Activated CD4-positive, alpha-beta T cell treated with anti-CD3 and anti-CD28 coated beads for 36 hours (primary cell): ENCODE measurements at regions not wholly inside any gene's neighbourhood (a gene's known extent, or its start where the extent isn't known, plus 50 kb on each side); places are given as distances from the start of the nearest gene placed in this dataset.
"Not testable (repeated sequence)": the region's sequence is repeated elsewhere in the genome, so short reads cannot be mapped to it uniquely, and the experiment has no call there.

Experiments used
- ATAC-seq: fragments of 200-7000 bp; cut with Tn5 transposase; one replicate; pipeline ENCODE4 v1.10.0; 2021; ENCODE audit warnings: mild to moderate bottlenecking, moderate library complexity
- CTCF ChIA-PET: fragments of 350-600 bp; sonication (Branson Sonifier 250); formaldehyde crosslinking; loops from one replicate; lab custom pipeline; 2021; ENCODE audit warnings: antibody characterized with exemption; lab: Charles Lee
- POLR2A ChIA-PET: fragments of 350-600 bp; sonication (Branson Sonifier 250); formaldehyde crosslinking; loops from one replicate; lab custom pipeline; 2021; ENCODE audit warnings: antibody characterized with exemption, inconsistent platforms; lab: Charles Lee
- DNase-seq: peaks from one replicate; pipeline ENCODE4 v3.0.0-alpha.2; 2020
- H3K27ac Mint-ChIP-seq: one replicate; pipeline ENCODE4 v1.8.0; 2021; ENCODE audit warnings: mixed read lengths
- H3K27me3 Mint-ChIP-seq: one replicate; pipeline ENCODE4 v1.8.0; 2021; ENCODE audit warnings: mixed read lengths
- H3K36me3 Mint-ChIP-seq: one replicate; pipeline ENCODE4 v1.8.0; 2021; ENCODE audit warnings: low read depth, mixed read lengths
- H3K4me1 Mint-ChIP-seq: one replicate; pipeline ENCODE4 v1.8.0; 2021; ENCODE audit warnings: mixed read lengths
- H3K4me3 Mint-ChIP-seq: one replicate; pipeline ENCODE4 v1.8.0; 2021; ENCODE audit warnings: mild to moderate bottlenecking, moderate library complexity, mixed read lengths
- H3K9me3 Mint-ChIP-seq: one replicate; pipeline ENCODE4 v1.8.0; 2021; ENCODE audit warnings: low read depth, mixed read lengths
- intact Hi-C, 2 experiments: fragments of 100-400 bp; cut with DNase I in 1 of 2; cut with micrococcal nuclease in 1 of 2; formaldehyde crosslinking; loops; one replicate each; pipeline versions ENCODE4 v1.14.2 to v1.15.1; 2022 to 2024; cut with DNase I, micrococcal nuclease

DNA sequence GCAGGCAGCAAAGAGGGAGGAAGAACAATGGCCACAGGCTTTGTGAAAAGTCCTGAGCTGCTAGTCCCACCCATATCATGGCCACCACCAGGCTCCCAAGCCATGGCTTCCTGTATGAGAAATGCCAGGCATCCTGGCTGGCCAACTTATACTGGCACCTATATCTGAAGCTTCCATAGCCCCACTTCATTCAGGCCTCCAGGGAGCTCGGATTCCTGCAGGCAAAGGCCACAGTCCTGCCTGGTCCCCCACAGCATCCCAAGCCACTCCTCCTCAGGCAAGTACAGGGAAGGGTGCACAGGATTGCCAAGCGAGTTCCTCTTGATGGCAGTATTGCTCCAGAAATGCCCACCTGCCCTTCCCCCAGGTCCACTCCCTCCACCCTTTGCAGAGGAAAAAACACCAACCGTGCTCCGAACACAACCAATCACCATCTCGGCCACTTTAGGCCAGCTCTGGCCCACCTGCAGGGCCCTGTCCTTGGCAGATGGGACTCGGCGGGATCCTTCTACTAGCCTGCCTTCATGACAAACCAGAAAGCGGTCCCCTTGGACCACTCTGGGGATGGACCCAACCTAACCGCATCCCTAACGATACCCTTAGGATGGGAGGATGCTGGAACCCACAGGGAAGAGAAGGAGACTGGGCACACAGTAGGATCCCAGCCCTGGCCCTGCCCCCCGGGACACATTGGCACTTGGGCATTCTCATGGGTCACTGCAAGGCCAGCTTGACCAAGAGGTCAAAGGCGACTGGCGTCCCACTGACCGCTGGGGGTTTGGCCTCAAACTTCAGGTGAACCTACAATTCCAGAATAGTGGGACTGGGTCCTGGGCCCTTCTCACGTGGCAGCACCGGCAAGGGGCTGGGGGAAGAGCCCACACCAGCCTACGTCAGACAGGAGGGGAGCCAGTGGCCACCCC lies 220.4 kb upstream of the AGTR2 start:
- ATAC-seq (no peak), DNase-seq (no peak)
- H3K9me3 Mint-ChIP-seq: no peaks in the 10 kb centered on the region
- no peak overlapping the region for H3K27ac Mint-ChIP-seq
- POLR2A ChIA-PET: no interaction called here
- no peaks in the 10 kb centered on the region for H3K4me1 Mint-ChIP-seq
- intact Hi-C loops: no loop called here
- H3K27me3 Mint-ChIP-seq: no peaks in the 10 kb centered on the region
- CTCF ChIA-PET: no interaction called here
- no peak overlapping the region for H3K4me3 Mint-ChIP-seq
- no peaks in the 10 kb centered on the region for H3K36me3 Mint-ChIP-seq

DNA sequence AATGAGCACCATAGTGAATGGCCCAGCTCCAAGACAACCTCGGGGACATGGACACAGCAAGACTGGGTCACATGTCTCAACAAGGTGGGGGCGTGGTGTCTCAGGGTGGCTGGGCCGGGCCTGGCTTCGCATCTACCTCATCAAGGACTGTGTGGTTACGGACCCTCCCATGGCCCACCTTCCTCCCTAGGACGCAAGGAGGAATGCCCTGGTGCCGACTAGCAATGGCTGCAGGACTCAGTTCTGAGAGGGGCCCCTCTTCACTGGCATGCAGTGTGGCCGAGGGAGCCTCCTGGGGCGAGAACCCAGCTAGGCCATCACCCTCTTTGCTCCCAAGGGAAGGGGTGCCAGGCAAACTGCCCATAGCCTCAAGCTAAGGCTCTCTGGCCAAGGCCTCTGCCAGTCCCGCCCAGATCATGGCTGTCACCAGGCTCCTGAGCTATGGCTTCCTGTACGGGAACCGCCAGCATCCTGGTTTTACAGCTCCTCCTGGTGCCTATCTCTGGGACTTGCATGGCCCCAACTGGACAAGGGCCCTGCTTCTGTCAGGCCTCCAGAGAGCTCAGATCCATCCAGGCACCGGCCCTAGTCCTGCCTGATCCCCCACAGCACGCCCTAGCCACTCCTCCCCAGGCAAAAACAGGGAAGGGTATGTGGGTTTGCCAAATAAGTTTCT lies 218.0 kb upstream of the AGTR2 start:
- POLR2A ChIA-PET: no interaction called here
- no peak overlapping the region for H3K27ac Mint-ChIP-seq
- H3K27me3 Mint-ChIP-seq: no peaks in the 10 kb centered on the region
- ATAC-seq: no peak
- no peaks in the 10 kb centered on the region for H3K36me3 Mint-ChIP-seq
- H3K9me3 Mint-ChIP-seq: no peaks in the 10 kb centered on the region
- H3K4me3 Mint-ChIP-seq: no peak overlapping the region
- no peaks in the 10 kb centered on the region for H3K4me1 Mint-ChIP-seq
- intact Hi-C loops: no loop called here
- no peak for DNase-seq
- CTCF ChIA-PET: no interaction called here

DNA sequence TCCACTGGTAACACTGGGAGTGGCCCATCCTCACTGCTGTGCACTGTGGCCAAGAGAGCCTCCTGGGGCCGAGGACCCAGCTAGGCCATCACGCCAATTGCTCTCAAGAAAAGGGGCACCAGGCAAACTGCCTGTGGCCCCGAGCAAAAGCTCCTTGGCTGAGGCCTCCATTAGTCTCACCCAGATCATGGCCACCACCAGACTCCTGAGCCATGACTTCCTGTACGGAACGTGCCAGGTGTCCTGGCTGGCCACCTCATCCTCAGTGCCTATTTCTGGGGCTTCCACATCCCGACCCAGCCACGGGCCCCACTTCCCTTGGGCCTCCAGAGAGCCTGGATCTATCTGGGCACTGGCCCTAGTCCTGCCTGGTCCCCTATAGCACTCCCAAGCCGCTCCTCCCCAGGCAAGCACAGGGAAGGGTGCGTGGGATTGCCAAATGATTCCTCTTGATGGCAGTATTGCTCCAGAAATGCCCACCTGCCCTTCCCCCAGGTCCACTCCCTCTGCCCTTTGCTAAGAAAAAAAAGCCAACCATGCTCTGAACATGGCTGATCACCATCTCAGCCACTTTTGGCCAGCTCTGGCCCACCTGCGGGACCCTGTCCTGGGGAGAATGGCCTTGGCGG lies 212.6 kb upstream of the AGTR2 start:
- H3K9me3 Mint-ChIP-seq: no peaks in the 10 kb centered on the region
- no peak for ATAC-seq

DNA sequence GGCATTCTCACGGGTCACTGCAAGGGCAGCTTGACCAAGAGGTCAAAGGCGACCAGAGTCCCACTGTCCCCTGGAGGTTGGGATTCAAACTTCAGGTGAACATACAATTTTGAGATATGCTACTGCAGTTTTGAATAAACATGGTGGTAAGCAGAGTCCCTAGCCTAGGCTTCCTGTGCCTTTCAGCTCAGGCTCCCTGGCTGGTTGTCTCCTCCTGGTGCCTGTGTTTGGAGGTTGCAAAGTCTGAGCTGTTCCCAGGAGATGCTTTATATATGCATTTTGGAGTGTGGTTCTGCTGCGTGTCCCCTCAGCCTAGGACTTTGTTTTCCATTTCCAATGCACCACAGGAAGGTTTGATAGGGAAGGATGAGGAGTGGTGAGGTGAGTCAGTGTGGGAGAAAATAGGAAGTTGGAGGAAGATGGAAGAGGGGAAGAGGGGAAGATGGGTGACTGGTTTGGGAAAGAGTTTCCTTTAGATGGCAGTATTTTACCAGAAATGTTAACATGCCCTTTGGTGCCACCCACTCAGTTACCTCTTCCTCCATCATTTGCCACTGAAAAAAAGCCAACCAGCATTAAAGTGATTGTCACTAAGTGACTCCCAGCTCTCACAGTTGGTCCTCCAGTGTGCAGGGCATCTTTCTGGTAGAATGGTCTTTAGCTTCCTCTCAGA lies 211.7 kb upstream of the AGTR2 start:
- H3K4me3 Mint-ChIP-seq: no peak overlapping the region
- H3K27me3 Mint-ChIP-seq: no peaks in the 10 kb centered on the region
- ChIA-PET POLR2A (no interaction called here), CTCF (no interaction called here)
- H3K4me1 Mint-ChIP-seq: no peaks in the 10 kb centered on the region
- no peaks in the 10 kb centered on the region for H3K36me3 Mint-ChIP-seq
- DNase-seq (no peak), ATAC-seq (no peak)
- no peaks in the 10 kb centered on the region for H3K9me3 Mint-ChIP-seq
- intact Hi-C loops: no loop called here
- H3K27ac Mint-ChIP-seq: no peak overlapping the region

More for the DNA sequence above, 212.6 kb upstream of the AGTR2 start:
- no peaks in the 10 kb centered on the region for H3K36me3 Mint-ChIP-seq
- no peak for DNase-seq
- H3K4me3 Mint-ChIP-seq: no peak overlapping the region
- ChIA-PET CTCF (no interaction called here), POLR2A (no interaction called here)
- no peak overlapping the region for H3K27ac Mint-ChIP-seq
- no peaks in the 10 kb centered on the region for H3K4me1 Mint-ChIP-seq
- intact Hi-C loops: no loop called here
- no peaks in the 10 kb centered on the region for H3K27me3 Mint-ChIP-seq

DNA sequence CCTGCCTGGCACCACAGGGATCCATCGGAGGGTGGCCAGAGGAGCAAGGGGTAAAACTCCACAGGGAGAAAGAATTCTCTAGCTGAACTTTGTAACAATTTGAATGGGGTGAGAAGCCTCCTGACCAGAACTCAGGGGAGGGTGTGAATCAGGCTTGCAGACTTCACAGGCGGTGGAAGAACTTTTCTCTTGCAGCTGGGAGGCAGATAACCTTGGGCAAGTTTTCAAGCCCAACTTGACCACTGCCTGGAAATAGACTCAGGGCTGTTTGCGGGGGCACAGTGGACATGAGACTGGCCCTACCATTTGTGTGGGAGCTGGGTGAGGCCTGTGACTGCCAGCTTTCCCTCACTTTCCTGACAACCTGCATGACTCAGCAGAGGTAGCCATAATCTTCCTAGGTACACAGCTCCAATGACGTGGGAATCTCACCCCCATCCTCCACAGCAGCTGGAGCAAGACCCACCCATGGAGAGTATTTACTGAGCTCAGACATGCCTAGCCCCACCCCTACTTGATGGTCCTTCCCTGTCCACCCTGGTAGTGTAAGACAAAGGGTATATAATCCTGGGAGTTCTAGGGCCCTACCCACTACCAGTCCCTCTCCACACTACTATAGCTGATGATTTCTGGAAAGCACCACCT lies 210.0 kb upstream of the AGTR2 start:
- no peaks in the 10 kb centered on the region for H3K27me3 Mint-ChIP-seq
- no peaks in the 10 kb centered on the region for H3K9me3 Mint-ChIP-seq
- no peak overlapping the region for H3K4me3 Mint-ChIP-seq
- no peaks in the 10 kb centered on the region for H3K36me3 Mint-ChIP-seq
- POLR2A ChIA-PET: no interaction called here
- DNase-seq (no peak), ATAC-seq (no peak)
- intact Hi-C loops: no loop called here
- H3K27ac Mint-ChIP-seq: no peak overlapping the region
- CTCF ChIA-PET: no interaction called here
- no peaks in the 10 kb centered on the region for H3K4me1 Mint-ChIP-seq

DNA sequence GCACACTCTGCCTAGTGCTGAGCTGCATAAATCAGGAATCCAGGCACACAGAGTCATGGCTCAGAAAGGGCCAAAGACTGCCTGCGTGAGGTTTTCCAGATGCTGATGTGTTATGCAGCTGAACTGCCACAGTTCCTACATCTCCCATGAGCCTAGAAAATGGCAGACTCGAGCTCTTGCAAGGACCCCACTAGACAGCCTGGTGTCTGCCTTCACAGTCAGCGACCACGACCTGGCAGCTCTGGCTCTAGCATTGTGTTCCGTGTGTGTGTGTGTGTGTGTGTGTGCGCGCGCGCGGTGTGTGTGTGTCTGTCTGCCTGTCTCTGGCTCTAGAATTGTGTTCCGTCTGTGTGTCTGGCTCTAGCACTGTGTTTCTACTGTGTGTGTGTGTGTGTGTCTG lies 203.6 kb upstream of the AGTR2 start:
- CTCF ChIA-PET: no interaction called here
- POLR2A ChIA-PET: no interaction called here
- peaks cover 8% of the 10 kb centered on the region for H3K27me3 Mint-ChIP-seq
- H3K4me3 Mint-ChIP-seq: no peak overlapping the region
- no peak for ATAC-seq
- H3K27ac Mint-ChIP-seq: no peak overlapping the region
- no peak for DNase-seq
- peaks cover 2% of the 10 kb centered on the region for H3K9me3 Mint-ChIP-seq
- intact Hi-C loops: no loop called here
- no peaks in the 10 kb centered on the region for H3K4me1 Mint-ChIP-seq
- no peaks in the 10 kb centered on the region for H3K36me3 Mint-ChIP-seq

DNA sequence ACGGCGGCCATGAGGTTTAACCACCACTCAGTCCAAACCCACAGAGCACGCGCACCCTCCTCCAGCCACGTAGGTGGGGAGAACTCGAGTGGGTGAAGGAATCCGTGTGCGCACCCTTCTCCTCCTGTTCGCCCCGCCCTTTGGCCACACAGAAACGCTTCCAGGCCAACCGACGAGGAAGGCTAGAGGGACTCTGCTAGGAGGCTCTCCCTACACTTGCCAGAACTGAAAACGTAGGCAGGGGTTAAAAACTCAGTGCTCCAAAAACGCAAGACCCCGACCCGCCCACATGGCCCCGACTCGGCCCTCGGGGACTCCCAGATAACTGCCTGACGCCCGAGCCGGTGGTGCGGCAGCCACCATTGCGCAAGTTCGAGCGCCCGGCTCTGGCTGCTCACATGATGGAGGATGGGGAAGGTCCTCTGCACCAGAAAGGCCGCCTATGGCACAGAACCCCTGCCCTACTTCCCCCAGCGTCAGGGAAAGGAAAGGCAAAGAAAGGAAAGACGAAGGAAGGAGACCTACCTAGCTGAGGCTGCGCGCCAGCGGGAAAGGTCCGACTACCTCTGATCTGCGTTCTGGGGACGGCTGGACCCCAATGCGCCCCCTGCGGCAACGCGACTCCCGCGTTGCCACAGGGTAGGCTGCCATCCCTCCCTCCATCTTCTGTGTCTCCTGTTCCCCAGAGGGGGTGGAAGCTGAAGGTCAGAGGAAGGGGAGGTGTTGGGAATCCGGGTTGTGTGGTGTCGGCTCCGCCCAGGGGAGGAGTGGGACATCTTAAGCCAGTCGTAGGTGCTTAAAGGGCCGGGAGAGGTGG lies 201.9 kb upstream of the AGTR2 start:
- ATAC-seq: no peak
- no peaks in the 10 kb centered on the region for H3K4me1 Mint-ChIP-seq
- peaks cover 2% of the 10 kb centered on the region for H3K9me3 Mint-ChIP-seq
- POLR2A ChIA-PET: no interaction called here
- intact Hi-C loops: no loop called here
- H3K27me3 Mint-ChIP-seq: peaks cover 8% of the 10 kb centered on the region
- H3K27ac Mint-ChIP-seq: no peak overlapping the region
- H3K4me3 Mint-ChIP-seq: peak overlapping the region; percentile 46
- no peak for DNase-seq
- CTCF ChIA-PET: no interaction called here
- H3K36me3 Mint-ChIP-seq: no peaks in the 10 kb centered on the region

DNA sequence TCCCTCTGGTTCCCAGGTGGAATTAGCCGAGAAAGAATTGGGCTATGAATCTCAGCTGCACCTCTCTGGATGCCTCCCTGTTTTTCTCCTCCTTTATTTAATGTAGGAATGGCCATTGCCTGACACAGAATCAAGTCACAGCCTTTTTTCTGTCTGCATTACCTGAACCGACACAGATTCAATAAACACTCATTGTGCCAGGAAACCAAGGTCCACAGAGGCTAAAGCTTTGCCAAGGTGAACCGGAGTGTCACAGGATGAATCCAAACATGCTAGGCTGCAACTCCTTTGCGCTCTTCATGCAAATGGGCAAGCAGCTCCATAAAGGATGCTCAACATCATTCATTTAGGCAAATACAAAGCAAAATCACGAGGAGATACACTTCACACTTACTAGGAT lies 199.8 kb upstream of the AGTR2 start:
- ChIA-PET CTCF (no interaction called here), POLR2A (no interaction called here)
- ATAC-seq: no peak
- no peak for DNase-seq
- Mint-ChIP-seq H3K4me1 (no peaks in the 10 kb centered on the region), H3K27me3 (peaks cover 8% of the 10 kb centered on the region), H3K4me3 (no peak overlapping the region), H3K9me3 (peaks cover 8% of the 10 kb centered on the region), H3K27ac (no peak overlapping the region), H3K36me3 (no peaks in the 10 kb centered on the region)
- intact Hi-C loops: no loop called here

DNA sequence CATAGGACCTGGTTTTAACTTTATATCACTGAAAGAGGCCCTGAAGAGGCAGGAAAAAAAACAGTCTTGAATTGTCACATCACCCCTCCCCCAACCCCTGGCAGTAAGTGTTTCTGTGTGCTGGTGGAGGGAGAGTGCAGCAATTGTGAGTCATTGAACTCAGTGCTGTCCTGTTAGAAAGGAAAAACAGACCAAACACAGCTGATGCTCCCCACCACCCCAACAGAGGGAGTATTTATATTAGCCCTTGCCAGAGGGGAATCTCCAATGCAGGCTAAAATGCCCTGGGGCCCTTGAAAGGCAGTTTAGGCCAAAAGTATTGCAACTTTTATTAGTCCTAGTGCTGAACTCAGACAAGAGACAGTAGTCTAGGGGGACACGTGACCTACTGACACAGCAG lies 197.8 kb upstream of the AGTR2 start:
- Mint-ChIP-seq H3K27me3 (peaks cover 6% of the 10 kb centered on the region), H3K4me1 (no peaks in the 10 kb centered on the region), H3K27ac (no peak overlapping the region), H3K36me3 (no peaks in the 10 kb centered on the region), H3K9me3 (peaks cover 11% of the 10 kb centered on the region), H3K4me3 (no peak overlapping the region)
- ChIA-PET POLR2A (no interaction called here), CTCF (no interaction called here)
- DNase-seq (no peak), ATAC-seq (no peak)
- intact Hi-C loops: no loop called here

DNA sequence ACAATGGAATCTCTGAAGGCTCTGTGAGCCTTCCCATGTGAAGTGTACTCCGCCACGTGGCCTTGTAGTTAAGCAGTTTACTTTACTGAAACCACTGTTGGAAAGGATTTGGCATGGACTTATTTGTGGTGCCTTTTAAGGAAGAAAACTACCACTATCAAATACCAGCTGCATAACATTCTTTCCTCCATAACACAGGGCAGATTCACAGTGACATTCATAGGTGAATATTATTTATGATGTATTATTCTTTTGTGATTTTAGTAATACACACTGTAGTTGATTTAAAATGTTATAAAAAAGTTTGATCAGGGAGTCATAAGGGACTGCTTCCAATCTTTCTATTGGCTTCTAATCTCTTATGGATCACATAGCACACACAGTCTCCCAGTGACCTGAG lies 192.5 kb upstream of the AGTR2 start:
- peaks cover 9% of the 10 kb centered on the region for H3K9me3 Mint-ChIP-seq
- H3K36me3 Mint-ChIP-seq: no peaks in the 10 kb centered on the region
- no peak overlapping the region for H3K27ac Mint-ChIP-seq
- no peak overlapping the region for H3K4me3 Mint-ChIP-seq
- intact Hi-C loops: no loop called here
- H3K4me1 Mint-ChIP-seq: no peaks in the 10 kb centered on the region
- ATAC-seq (no peak), DNase-seq (no peak)
- ChIA-PET CTCF (no interaction called here), POLR2A (no interaction called here)
- H3K27me3 Mint-ChIP-seq: no peaks in the 10 kb centered on the region

DNA sequence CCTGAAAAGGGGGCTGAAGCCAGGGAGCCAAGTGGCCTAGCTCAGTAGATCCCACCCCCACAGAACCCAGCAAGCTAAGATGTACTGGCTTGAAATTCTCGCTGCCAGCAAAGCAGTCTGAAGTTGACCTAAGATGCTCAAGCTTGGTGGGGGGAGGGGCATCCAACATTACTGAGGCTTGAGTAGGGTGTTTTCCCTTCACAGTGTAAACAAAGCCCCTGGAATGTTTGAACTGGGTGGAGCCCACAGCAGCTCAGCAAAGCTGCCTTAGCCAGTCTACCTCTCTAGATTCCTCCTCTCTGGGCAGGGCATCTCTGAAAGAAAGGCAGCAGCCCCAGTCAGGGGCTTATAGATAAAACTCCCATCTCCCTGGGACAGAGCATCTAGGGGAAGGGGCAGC lies 187.4 kb upstream of the AGTR2 start:
- H3K9me3 Mint-ChIP-seq, H3K36me3 Mint-ChIP-seq, H3K27me3 Mint-ChIP-seq, H3K27ac Mint-ChIP-seq, H3K4me3 Mint-ChIP-seq, ATAC-seq, H3K4me1 Mint-ChIP-seq, POLR2A ChIA-PET, CTCF ChIA-PET, intact Hi-C loops, DNase-seq: not testable (repeated sequence)
